ENCODE measurements at regions not wholly inside any gene's neighbourhood (a gene's known extent, or its start where the extent isn't known, plus 50 kb on each side); places are given as distances from the start of the nearest gene placed in this dataset.

DNA sequence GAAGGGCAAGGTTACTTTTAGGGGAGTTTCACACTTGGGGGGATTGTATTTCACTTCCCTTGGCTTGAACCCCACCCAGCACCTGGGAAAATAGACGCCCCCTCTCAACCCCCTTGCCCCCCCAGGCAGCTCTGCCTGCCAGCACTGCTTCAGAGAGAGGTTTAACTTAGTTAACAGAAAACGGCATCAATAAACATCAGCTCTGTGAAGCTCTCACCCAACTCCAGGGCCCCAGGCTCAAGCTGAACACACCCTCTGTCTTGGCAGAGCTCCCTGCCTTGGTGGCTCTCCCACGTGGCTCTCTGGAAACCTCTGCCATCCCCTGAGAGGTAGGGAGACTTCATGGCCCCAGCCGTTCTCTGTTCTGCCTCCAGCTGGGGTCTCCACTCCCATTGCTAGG, 244.1 kb downstream of the ACKR3 start:
- H3K36me3 ChIP-seq (ENCODE audit: control insufficient read depth, insufficient read depth, low read length): no peaks in the 10 kb centered on the region
- DNase-seq: no peak
- no peaks in the 10 kb centered on the region for H3K27me3 ChIP-seq (ENCODE audit: control insufficient read depth, insufficient read depth, low read length)
- no peaks in the 10 kb centered on the region for H3K4me1 ChIP-seq (ENCODE audit: control insufficient read depth, insufficient read depth, low read length)
- no peak overlapping the region for H3K27ac ChIP-seq (ENCODE audit: low read length)
- no CpG with 5 or more reads among the region's 4 CpGs for WGBS (ENCODE audit: insufficient coverage, low lambda C conversion rate)
- H3K9me3 ChIP-seq (ENCODE audit: control insufficient read depth, low read depth, low read length): no peaks in the 10 kb centered on the region
- no peak overlapping the region for H3K4me3 ChIP-seq (ENCODE audit: low read length)

DNA sequence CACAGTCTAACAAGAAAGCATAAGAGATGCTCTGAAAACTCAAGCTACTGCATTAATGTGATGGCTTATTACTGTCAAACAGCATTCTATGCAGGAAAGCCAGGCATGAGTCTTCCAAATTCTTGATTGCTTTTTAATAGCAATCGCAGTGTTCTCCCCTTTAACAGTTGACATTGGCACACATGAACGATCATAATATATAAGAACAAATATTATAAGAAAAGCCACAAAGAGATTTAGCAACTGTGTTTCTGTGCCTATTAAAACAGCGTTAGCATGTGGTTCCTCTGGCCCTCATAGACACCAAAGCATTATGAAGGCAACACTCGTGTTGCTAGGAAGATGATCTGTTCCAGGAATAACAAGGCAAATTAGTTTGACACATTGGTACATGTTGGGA, 245.0 kb downstream of the ACKR3 start:
- DNase-seq: no peak
- no peak overlapping the region for H3K4me3 ChIP-seq (ENCODE audit: low read length)
- no peaks in the 10 kb centered on the region for H3K27me3 ChIP-seq (ENCODE audit: control insufficient read depth, insufficient read depth, low read length)
- WGBS (ENCODE audit: insufficient coverage, low lambda C conversion rate): 100% methylated on average over 1 of the region's 4 CpGs
- no peaks in the 10 kb centered on the region for H3K4me1 ChIP-seq (ENCODE audit: control insufficient read depth, insufficient read depth, low read length)
- H3K27ac ChIP-seq (ENCODE audit: low read length): no peak overlapping the region
- H3K36me3 ChIP-seq (ENCODE audit: control insufficient read depth, insufficient read depth, low read length): no peaks in the 10 kb centered on the region
- no peaks in the 10 kb centered on the region for H3K9me3 ChIP-seq (ENCODE audit: control insufficient read depth, low read depth, low read length)

DNA sequence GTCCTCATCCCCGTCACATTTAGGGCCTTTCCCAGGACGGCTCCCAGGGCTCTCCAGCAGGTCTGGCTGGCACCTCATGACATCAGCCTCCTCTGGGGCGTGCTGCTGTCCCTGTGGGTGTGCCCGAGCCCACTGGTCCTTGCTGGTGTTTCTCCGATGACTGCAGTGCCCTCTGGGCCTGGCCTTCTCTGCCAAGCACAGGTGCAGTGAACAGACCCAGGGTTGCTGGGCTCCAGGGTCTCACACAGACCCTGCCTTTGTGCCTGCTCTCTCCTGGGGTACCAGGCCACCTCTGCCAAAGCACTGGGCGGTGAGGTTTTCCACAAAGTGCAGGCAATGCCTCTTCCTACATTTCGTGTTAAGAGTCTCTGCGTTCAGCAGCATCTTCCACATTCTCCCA, 246.1 kb downstream of the ACKR3 start:
- Histone ChIP-seq H3K4me1 (ENCODE audit: control insufficient read depth, insufficient read depth, low read length) (no peaks in the 10 kb centered on the region), H3K9me3 (ENCODE audit: control insufficient read depth, low read depth, low read length) (no peaks in the 10 kb centered on the region), H3K27me3 (ENCODE audit: control insufficient read depth, insufficient read depth, low read length) (no peaks in the 10 kb centered on the region), H3K27ac (ENCODE audit: low read length) (no peak overlapping the region), H3K36me3 (ENCODE audit: control insufficient read depth, insufficient read depth, low read length) (no peaks in the 10 kb centered on the region), H3K4me3 (ENCODE audit: low read length) (no peak overlapping the region)
- DNase-seq: no peak
- WGBS (ENCODE audit: insufficient coverage, low lambda C conversion rate): no CpG with 5 or more reads among the region's 8 CpGs

- Histone ChIP-seq H3K27me3 (ENCODE audit: control insufficient read depth, insufficient read depth, low read length) (no peaks in the 10 kb centered on the region), H3K4me3 (ENCODE audit: low read length) (no peak overlapping the region)
- DNase-seq: no peak
Measured at GRCh38 chr2:236816197-236817170, 246.9 kb downstream of the ACKR3 start.

DNA sequence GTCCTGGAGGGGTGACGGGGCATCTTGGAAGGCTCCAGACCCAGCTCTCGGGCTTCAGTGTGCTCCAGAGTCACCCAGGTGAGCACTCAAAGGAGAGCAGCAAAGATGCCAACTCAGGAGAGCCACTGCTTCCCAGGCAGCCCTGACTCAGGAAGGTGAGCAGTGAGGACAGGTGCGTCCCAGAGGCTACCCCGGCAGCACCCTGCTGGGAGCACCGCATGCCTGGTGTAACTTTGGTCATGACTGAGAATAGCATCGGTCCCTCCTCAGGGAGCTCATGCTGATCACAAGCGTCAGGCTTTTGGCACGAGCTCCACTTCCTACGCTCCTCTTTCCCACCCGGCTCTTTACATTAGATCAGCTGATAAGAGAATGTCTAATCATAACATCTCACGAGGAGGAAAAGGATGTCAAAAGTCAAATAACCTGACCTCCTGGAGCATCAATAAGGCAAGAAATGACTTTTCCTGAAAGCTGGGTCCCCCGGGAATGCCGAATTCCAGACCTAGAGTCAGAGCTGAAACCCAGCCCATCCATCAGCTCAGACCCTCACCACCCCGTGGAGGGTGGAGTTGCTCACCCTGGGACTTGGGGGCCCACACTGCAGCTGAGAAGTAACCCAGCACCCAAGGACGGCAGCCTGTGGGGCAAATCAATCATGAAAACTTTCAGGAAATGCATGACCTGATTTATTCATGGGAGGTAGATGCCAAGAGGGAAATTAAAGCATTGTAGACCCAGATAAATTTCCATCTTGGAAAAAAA, 248.8 kb downstream of the ACKR3 start:
- Histone ChIP-seq H3K27me3 (ENCODE audit: control insufficient read depth, insufficient read depth, low read length) (no peaks in the 10 kb centered on the region), H3K36me3 (ENCODE audit: control insufficient read depth, insufficient read depth, low read length) (no peaks in the 10 kb centered on the region), H3K27ac (ENCODE audit: low read length) (no peak overlapping the region), H3K4me1 (ENCODE audit: control insufficient read depth, insufficient read depth, low read length) (peaks cover 8% of the 10 kb centered on the region), H3K4me3 (ENCODE audit: low read length) (no peak overlapping the region), H3K9me3 (ENCODE audit: control insufficient read depth, low read depth, low read length) (no peaks in the 10 kb centered on the region)
- DNase-seq: no peak
- WGBS (ENCODE audit: insufficient coverage, low lambda C conversion rate): no CpG with 5 or more reads among the region's 15 CpGs

More at GRCh38 chr2:236816197-236817170, 246.9 kb downstream of the ACKR3 start:
- no peaks in the 10 kb centered on the region for H3K4me1 ChIP-seq (ENCODE audit: control insufficient read depth, insufficient read depth, low read length)
- H3K36me3 ChIP-seq (ENCODE audit: control insufficient read depth, insufficient read depth, low read length): no peaks in the 10 kb centered on the region
- whole genome bisulfite sequencing (ENCODE audit: insufficient coverage, low lambda C conversion rate): no CpG with 5 or more reads among the region's 24 CpGs
- H3K27ac ChIP-seq (ENCODE audit: low read length): no peak overlapping the region
- no peaks in the 10 kb centered on the region for H3K9me3 ChIP-seq (ENCODE audit: control insufficient read depth, low read depth, low read length)

DNA sequence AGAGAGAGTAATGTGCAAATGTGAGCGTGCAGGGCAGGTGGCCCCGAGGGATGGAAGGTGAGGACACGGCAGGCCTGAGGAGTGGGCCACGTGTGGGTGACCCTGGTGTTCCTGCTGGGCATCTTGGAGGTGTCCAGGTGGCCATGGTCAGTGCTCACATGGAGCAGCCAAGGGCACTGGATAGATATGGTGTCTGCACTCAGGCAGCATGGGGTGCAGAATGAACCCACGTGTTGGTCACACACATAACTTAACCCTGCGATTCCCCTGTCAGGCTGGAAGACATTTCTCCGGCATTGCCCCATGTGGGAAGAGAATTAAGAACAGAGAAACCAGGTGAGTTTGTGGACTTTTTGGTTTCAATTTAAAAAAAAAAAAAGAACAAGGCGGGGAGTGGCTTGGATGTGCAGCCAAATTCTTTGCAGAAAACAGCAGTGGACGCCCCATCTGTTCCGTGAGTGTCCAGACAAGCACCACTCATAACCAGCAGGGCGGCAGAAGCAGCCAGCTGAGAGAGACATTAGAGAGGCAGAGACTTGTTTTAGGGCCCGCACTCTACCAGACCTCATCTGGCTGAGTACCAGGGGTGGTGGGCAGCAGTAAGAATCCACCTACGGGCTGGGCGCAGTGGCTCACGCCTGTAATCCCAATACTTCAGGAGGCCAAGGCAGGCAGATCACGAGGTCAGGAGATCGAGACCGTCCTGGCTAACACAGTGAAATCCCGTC, 249.8 kb downstream of the ACKR3 start:
- H3K27me3 ChIP-seq (ENCODE audit: control insufficient read depth, insufficient read depth, low read length): no peaks in the 10 kb centered on the region
- H3K4me1 ChIP-seq (ENCODE audit: control insufficient read depth, insufficient read depth, low read length): peaks cover 17% of the 10 kb centered on the region
- H3K9me3 ChIP-seq (ENCODE audit: control insufficient read depth, low read depth, low read length): no peaks in the 10 kb centered on the region
- H3K4me3 ChIP-seq (ENCODE audit: low read length): no peak overlapping the region
- no CpG with 5 or more reads among the region's 19 CpGs for WGBS (ENCODE audit: insufficient coverage, low lambda C conversion rate)
- H3K27ac ChIP-seq (ENCODE audit: low read length): no peak overlapping the region
- no peak for DNase-seq
- no peaks in the 10 kb centered on the region for H3K36me3 ChIP-seq (ENCODE audit: control insufficient read depth, insufficient read depth, low read length)

DNA sequence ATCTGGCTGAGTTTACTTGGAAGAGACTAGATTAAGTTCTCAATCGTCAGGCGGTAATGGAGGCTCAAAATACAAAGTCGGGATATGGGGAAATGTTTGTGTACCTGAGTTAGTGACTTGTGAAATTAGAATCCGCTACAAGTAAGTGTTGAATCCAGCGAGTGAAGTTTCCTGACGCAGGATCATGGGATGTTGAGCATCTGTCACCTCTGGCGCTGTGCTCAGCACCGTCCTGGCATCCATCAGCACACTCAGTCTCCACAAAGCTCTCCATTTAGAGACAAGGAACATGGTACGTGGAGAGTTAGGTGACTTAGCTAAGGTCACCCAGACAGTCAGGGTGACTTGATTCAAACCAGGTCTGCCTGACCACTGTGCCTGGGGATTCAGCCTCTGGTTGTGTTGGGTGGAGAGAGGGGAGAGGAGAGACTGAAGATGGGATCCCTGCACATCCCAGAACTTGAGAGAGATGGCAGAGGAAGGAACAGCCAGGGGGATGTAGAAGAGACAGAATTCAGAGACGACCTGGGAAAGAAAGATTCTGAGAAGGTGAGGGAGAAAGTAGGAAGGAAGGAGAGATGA, 251.2 kb downstream of the ACKR3 start:
- 60% methylated on average over 1 of the region's 10 CpGs for WGBS (ENCODE audit: insufficient coverage, low lambda C conversion rate)
- no peaks in the 10 kb centered on the region for H3K9me3 ChIP-seq (ENCODE audit: control insufficient read depth, low read depth, low read length)
- no peaks in the 10 kb centered on the region for H3K36me3 ChIP-seq (ENCODE audit: control insufficient read depth, insufficient read depth, low read length)

GRCh38 chr2:236823041-236823629, 253.5 kb downstream of the ACKR3 start:
- no peaks in the 10 kb centered on the region for H3K36me3 ChIP-seq (ENCODE audit: control insufficient read depth, insufficient read depth, low read length)
- no peak overlapping the region for H3K4me3 ChIP-seq (ENCODE audit: low read length)
- no peaks in the 10 kb centered on the region for H3K27me3 ChIP-seq (ENCODE audit: control insufficient read depth, insufficient read depth, low read length)
- WGBS (ENCODE audit: insufficient coverage, low lambda C conversion rate): no CpG with 5 or more reads among the region's 16 CpGs
- DNase-seq: peak; percentile 75 to 91
- H3K4me1 ChIP-seq (ENCODE audit: control insufficient read depth, insufficient read depth, low read length): peaks cover 35% of the 10 kb centered on the region
- H3K27ac ChIP-seq (ENCODE audit: low read length): peak overlapping the region; percentile 64
- H3K9me3 ChIP-seq (ENCODE audit: control insufficient read depth, low read depth, low read length): no peaks in the 10 kb centered on the region

More for the DNA sequence above, 251.2 kb downstream of the ACKR3 start:
- Histone ChIP-seq H3K27ac (ENCODE audit: low read length) (no peak overlapping the region), H3K27me3 (ENCODE audit: control insufficient read depth, insufficient read depth, low read length) (no peaks in the 10 kb centered on the region), H3K4me3 (ENCODE audit: low read length) (no peak overlapping the region), H3K4me1 (ENCODE audit: control insufficient read depth, insufficient read depth, low read length) (peaks cover 29% of the 10 kb centered on the region)
- DNase-seq: no peak

GRCh38 chr2:236823963-236824362, 254.3 kb downstream of the ACKR3 start:
- peak in 1 of 2 donors; percentile 60 for DNase-seq
- Histone ChIP-seq H3K4me3 (ENCODE audit: low read length) (no peak overlapping the region), H3K4me1 (ENCODE audit: control insufficient read depth, insufficient read depth, low read length) (peaks cover 42% of the 10 kb centered on the region), H3K27me3 (ENCODE audit: control insufficient read depth, insufficient read depth, low read length) (no peaks in the 10 kb centered on the region), H3K9me3 (ENCODE audit: control insufficient read depth, low read depth, low read length) (no peaks in the 10 kb centered on the region), H3K36me3 (ENCODE audit: control insufficient read depth, insufficient read depth, low read length) (no peaks in the 10 kb centered on the region), H3K27ac (ENCODE audit: low read length) (peak overlapping the region; percentile 64)
- no CpG with 5 or more reads among the region's 4 CpGs for WGBS (ENCODE audit: insufficient coverage, low lambda C conversion rate)
